HUDEP-2 (cell line): ENCODE measurements at regions not wholly inside any gene's neighbourhood (a gene's known extent, or its start where the extent isn't known, plus 50 kb on each side); places are given as distances from the start of the nearest gene placed in this dataset.

Experiments
- DNase-seq, 76 experiments: peaks; one replicate each; lab custom pipeline; 2025; ENCODE audit not compliant: unreplicated experiment in 76 of 76; lab: John Stamatoyannopoulos, UW

DNA sequence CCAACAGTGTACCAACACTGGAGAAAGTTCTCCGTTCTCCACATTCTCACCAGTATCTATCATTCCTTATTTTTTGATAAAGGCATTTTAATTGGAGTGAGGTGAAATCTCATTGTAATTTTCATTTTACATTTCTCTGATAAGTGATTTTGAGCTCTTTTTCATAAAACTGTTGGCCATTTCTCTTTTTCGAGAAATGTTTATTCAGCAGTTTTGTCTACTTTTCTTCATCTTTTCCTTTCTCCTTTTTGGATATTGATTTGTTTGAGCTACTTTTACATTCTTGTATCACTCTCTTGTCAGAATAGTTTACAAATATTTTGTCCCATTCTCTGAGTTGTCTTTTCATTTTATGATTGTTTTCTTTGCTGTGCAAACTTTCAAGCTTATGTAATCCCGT lies 555.2 kb downstream of the COL12A1 start:
- DNase-seq, result no peak

DNA sequence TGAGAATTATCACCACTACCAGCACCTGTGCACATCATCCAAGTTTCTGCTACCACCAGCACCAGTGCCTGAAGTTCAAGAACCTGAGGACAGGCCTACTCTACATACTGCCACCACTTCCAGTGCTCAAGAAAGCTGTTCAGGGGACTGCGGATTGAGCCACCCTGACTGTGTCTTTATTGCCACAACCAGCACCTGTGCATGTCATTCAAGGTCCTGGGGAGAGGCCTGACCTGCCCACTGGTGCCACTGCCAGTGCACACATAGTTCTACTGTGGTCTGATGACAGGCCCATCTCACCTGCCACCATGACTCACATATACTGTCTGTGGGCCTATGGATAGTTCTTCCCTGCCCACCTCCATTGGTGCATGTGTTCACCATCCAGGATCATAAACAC lies 559.4 kb downstream of the COL12A1 start:
- no peak for DNase-seq

DNA sequence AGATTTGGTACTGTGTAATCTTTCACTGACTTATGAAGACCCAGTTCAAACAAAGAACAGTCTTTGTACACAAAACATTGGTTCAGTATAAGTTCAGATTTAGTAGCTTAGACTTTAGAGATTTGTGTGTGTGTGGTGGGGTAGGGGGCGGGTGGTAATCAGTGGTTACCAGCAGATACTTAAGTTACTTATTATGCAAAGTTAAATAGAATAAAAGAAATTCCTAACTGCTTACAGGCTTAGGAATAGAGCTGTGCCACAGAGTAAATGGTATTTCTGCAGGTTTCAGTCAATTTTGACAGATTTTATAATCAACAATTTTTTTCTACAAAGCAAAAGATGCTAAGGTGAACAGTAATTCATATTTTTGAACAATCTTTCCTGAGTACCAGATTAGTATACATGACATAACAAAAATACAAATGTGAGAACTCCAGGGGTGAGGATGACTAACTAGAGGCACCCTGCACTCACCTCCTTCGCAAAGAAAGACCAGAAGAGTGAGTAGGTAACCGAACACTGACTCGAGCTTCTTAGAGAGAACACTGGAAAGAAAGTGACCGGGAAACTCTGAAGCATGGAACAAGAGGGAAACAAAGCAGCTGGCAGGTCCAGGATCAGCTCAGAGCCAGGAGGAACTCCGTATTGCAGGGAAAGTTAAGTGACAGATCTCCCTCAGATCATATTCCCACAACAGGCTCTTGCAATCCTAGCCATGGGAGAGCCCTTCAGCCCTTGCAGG lies 560.6 kb downstream of the COL12A1 start:
- no peak for DNase-seq

DNA sequence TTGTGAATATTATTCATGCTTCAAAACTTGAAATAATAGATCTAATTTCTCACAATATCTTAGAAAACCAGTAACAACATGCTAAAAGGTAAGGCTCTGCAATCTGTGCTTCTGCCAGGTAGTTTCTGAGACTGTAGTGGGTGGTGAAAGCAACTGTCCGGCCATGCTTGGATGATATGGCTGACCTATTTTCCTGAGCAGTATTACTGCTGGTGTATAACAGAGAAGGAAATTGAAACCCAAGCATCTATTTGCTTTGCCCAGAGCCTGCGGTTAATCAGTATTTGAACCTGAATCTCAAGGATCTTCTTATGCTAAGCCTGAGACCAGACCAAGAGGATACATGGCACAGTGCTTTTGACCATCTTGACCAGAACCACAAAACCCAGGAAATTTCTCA lies 563.8 kb downstream of the COL12A1 start:
- no peak for DNase-seq

DNA sequence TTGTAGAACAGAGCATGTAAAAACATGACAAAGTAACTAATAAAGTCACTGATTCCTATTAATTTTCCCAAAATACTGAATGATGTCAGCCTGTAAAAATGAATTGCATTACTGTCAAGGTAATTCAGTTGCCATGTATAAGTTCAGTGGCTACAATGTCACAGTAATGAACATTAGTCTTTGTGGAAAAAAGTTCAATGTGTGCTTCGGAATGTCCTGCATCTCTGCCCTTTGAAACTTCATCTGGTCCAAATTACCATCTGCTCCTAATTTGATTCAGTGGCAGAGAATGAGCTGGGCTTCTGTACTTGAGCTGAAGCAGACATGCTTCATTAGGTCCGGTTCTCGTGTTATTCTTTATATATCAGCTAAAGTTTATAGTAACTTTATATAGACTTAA lies 567.4 kb downstream of the COL12A1 start:
- DNase-seq, result no peak

DNA sequence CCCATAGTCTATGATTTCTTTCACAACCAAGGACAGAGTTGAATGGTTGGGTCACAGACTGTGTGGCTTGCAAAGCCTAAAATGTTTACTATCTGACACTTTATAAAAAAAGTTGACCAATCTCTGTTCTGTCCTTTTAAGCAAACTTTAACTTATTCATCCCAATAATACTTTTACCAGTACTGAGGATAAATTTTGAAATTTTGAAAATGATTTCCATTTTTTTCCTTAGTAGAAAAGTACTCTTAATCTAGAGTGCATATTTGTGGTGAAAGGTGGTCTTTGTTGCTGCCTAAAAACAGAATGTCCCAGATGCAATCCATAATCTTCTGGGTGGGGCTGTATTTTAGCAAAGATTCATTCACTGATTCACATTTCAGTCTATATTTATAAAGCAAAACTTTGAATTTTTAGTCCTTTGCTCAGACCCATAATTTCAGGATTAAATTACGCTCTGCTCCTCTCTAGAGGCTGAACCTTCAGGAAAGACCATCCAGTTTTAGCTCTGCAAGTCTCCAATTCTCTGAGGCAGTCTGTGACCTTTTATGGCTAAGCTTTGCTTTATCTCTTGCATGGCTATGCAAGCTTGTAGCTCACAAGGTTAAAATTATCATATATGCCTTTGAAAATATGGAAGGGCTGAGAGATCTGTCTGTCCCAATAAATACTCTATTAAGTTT lies 573.5 kb downstream of the COL12A1 start:
- no peak for DNase-seq

DNA sequence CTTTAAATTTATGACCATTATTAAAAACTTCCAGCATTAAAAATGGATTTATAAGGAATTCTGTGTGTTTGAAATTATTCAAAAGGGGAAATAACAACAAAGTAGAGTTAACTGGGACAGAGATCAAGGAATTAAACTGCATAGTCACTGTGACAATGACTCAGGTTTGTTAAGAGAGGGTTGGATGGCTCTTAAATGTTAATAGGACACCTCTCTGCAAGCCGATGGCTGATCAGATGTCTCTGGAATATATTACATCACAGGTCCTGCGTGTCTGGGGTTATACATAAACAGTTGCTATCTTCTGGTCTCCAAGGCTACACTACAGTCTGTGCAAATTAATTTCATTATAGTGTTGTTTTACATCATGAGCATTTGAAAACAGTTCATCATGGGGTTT lies 574.3 kb downstream of the COL12A1 start:
- no peak for DNase-seq

DNA sequence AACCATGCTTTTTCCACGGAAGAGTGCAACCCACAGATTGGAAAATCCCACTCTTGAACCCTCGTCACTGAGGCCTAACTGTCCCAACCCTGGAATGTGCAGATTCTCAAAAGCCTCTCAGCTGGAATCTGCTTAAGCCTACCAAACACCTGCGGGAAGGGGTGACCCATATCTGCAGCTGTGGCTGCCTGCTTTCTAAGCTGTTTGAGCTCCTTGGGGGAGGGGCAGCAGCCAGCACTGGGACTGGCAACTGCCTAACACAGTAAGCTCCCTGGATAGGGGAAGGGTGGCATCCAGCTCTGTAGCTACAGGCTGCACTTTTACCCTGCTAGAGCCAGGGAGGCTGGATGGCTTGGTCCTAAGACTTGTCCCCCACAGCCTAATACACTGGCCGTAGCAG lies 579.6 kb downstream of the COL12A1 start:
- DNase-seq, result no peak

DNA sequence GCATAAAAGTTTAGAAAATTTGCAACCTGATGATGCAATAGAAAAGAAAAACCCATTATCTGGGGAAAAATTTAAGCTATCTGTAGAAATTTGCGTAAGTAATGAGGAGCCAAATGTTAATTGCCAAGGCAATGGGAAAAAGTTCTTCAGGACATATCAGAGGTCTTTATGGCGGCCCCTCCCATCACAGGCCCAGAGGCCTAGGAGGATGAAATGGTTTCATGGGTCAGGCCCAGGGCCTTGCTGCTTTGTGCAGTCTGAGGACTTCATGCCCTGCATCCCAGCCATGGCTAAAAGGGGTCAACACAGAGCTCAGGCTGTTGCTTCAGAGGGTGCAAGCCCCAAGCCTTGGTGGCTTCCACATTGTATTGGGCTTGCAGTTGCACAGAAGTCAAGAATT lies 582.8 kb downstream of the COL12A1 start:
- no peak for DNase-seq

DNA sequence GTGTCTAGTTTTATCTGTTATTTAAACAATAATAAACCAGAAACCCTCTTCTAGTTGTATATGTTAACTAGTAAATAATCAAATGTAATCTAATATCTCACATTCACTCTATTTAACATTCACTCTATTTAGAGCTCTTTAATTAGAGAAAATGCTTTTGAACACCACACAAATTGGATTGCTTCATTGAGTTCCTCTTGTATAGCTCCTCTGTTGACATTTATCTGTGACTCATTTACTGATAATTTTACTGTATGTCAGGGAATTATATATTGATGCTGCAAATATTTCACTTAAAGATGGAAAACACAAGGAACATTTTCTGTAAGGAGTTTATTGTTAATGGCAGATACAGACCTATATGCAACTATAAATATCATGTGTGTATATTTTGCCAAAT lies 594.6 kb downstream of the COL12A1 start:
- no peak for DNase-seq

DNA sequence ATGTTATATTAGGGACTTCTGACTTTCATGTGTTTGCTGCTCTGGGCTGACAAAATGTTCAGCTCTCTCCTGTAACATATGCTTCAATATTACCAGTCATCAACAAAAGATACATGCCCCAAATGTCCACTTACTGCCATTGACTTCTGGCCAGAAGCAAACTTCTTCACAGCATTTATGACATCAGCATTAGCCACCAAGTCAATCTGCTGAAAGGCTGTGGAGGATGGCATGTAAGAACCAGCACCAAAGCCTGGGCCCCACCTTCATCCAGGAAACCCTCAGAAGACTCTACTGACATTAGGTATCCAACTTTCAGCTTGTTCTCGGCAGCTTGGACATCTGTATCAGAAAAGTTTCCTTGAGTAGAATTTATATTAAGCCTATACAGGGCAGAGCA lies 595.5 kb downstream of the COL12A1 start:
- no peak for DNase-seq

DNA sequence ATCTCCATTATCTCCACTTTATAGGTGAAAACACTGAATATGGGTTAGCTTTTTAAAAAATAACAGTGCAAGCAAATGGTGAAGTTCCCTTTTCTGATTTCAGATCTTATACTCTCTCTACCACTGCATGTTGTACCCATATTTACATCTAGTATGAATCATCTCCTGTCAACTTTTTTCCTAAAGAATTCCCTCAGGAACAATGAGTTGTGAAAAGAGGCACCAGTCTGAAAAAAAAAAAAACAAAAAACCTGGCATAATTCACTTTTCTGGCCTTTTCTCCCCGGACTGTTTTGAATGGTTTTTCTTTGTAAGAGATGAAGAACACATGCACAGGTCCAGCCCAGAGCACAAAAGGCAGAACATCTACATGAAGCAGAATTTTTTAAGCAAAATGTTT lies 596.0 kb downstream of the COL12A1 start:
- DNase-seq, result no peak

DNA sequence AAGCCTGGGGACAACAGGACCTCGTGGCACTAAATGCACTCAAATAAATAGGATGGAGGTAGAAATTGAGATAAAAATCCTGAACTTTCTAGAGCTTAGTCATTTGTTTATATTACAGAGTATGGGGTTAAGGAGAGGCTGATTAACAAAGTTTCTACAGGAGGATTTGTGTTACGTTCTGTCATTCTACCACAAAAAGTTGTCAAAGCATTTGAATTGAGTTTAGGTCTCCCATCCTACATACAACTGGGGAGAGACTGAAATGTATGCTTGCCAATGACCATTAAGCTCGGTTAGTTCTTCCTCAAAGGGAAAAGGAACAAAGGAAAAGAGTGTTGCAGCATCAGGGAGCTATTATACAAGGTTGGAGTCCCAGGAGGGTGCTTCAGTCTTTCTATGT lies 597.9 kb downstream of the COL12A1 start:
- DNase-seq, result no peak

DNA sequence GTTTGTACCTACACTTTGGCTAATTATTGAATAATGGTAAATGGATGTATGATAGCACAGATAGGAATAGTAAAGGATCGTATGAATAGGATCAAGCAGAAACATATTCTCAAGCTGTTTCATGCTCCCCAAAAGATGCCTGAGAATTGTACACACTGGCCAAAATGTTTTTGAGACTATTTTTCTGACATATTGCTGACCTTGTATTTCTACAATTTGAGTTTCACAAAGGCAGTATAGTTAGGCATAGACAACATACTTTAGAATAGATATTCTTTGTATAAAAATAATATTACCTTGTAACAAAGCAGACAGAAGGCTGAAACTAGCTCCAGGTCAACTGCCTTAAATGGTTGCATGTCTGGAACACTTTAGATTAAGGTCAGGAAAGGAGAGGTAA lies 598.4 kb downstream of the COL12A1 start:
- DNase-seq, result no peak

DNA sequence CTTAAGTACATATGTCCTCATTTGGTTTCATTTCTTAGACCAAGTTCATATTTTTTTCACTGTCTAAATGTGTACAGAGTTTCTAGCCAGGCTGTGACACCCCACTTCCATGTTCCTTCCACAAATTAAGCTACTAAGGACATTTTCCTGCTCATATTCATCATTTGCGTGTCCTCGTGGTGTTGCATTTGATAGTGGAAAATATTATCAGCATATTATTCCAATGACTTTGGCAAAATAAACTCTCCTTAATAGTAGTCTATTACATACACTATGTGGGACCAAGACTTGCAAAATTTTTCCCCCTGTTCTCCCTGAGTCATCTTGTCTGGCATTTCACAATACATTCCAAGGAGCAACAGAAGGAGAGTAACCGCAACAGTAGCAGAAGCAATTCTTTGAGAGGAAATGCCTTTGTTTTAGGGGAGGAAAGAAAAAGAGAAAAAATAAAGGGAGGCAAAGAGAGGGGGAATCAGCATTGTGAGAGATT lies 599.2 kb downstream of the COL12A1 start:
- DNase-seq, result no peak

DNA sequence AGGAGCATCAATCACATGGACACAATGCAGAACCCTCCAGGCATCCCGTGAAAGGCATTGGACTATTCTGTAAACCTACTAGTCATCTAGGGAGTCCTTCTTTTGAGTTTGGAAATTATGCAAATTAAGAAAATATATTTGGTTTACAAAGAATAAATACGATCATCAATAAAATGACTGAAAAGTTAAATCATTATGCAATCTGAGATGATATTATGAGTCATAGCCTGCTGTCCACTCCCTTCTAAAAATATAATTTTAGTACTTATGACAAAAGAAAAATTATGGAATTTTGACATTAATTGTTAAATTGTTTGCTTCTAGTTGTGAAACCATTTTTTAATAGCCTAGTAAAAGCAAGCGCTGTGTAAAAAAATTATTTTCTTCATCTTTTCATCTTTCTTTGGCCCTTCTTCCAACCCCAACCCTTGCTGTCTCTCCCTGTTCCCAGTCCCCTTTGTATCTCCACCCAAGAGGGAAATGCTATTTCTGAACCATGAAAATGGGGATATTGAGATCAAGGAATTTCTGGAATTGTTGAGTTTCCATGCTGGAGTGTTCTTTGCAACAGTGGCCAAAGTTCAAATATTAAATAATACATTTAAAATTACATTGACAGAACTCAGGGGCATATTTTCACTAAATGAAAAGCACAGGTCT lies 599.8 kb downstream of the COL12A1 start:
- DNase-seq, result no peak

DNA sequence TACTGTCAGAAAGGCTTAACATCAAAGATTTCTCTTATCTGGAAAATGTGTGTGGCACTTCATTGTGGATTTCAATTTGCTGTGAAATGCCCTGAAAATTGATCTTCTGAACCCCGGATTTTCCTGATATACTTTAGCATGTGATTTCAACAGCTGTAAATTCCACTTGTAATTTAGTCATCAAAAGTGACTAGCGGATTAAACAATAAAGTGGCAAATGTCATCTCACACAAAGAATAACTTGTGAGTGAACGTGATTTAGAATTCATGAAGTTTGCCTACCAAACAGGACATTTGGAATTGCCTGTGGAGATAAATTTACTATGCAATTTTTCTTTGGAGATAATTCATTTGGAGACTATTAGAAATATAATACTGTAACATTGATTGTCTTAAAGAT lies 601.6 kb downstream of the COL12A1 start:
- DNase-seq, result no peak

DNA sequence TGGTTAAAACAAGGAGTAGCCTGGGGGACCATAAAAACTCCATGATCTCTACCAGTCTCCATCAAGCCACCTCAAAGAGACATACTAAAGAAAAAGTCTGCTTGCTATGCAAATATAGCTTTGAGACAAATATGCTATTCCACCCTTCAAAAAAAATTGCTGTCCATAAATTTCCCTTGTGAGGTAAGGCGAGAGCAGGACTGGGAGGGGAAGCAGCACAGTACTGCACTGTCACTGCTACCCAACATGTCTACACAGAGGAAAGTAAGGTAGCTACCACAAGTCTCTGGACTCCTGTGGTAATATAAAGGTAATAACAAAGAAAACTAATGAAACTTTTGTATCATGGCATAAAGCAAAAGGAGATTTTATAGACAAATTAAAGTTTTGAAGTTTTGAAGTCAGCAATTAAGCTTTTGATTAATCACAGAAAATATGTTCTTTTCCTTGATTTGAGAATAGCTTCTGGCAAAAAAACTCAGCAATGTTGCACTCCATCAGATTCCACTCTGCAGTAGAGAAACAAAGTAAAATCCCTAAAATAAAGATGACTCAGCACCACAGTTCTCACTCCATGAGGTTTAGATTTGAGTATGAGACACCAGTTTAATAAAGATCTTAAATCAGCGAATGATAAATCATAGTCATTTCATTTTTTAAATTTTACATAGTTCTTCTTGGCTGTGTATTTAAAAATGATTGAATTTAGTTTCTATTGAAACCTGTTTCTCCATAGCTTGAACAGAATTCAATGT lies 602.4 kb downstream of the COL12A1 start:
- DNase-seq, result no peak

DNA sequence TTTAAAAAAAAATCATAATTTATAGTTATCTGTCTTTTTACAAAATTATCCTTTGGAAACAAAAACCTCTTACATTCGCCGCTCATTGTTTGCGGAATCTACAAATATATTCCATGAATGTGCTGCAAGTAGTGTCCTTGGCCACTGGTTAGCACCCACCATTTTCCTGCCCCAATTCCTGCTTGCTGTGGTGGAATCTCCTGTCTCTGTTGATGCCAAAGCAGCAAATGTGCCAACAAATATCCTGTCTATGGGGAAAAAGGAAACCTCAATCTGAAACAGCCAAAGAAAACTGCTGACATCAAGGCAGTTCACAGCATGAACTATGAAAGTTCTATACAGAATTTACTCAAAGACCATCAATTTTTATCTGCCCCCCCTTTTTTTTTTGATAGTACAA lies 603.6 kb downstream of the COL12A1 start:
- DNase-seq, result no peak

DNA sequence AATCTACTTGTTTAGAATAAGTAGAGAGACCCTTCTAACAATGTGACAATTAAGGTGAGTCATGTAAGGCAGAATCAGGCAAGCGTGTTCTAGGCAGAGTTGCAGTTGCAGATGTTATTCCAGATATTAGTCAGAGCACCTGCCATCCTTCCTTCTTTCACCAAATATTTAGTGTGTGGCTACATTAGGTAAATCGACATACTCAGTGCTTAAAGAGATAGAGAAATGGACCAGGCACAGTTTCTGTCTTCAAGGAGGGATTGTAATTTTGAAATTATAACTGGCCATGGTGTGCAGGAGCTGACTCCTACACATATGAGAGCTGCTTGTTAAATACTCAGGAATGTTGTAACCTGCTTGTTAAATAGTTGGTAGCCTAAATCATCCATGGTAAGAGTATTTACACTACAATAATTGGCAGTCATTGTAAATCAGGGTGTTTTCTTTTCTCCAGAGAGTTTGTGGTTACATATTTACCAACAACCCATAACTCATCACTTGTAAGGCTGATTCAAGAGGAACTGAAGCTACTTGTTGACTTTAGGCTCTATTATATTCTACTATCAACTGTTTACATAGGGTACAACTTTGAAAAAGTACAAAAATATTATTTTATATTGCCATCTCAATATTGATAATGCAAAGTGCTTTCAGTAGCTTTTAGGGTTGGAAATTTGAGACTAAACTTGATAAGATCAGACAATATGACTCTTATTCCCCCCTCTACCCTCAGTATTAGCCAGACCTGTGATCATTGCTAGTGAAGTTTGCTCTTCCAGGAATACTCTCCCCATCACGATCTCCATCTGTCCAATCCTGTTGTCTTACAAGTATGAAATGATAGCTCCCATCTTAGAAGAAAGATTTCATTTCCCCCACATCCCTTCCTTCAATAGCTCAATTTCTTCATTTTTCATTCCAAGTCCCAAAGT lies 607.1 kb downstream of the COL12A1 start:
- no peak for DNase-seq
